PC-3 (cell line): ENCODE measurements at regions not wholly inside any gene's neighbourhood (a gene's known extent, or its start where the extent isn't known, plus 50 kb on each side); places are given as distances from the start of the nearest gene placed in this dataset.

Experiments
- ATAC-seq: fragments of 200-7000 bp; cut with Tn5 transposase; 2 replicates; pipeline ENCODE4 v1.9.1; 2020; ENCODE audit warnings: mild to moderate bottlenecking, moderate library complexity
- BruUV-seq: library from RNA; stranded (reverse); fragments of 400-500 nt; replicated peaks from 2 replicates; lab custom pipeline; 2021; lab: Mats Ljungman, UMichigan
- CTCF ChIA-PET: fragments of 300-600 bp; sonication (Branson Sonifier 250); formaldehyde crosslinking; loops from one replicate; lab custom pipeline; 2022; ENCODE audit warnings: antibody characterized with exemption; lab: Charles Lee
- POLR2A ChIA-PET: fragments of 300-600 bp; sonication (Branson Sonifier 250); formaldehyde crosslinking; loops from one replicate; lab custom pipeline; 2022; ENCODE audit warnings: antibody characterized with exemption; ENCODE audit not compliant: unreplicated experiment; lab: Charles Lee
- DNase-seq: peaks from one replicate; pipeline ENCODE4 v3.0.0-alpha.2; 2015
- H2AFZ ChIP-seq: fragments of 300-600 bp; sonication (generic); 2 replicates; pipeline ENCODE4 v1.6.0; 2016; ENCODE audit warnings: antibody characterized with exemption, low read length
- H3F3A ChIP-seq: fragments of 300-600 bp; sonication (generic); one replicate; pipeline ENCODE4 v1.6.0; 2017; ENCODE audit warnings: antibody characterized with exemption, low read length, control low read depth, mild to moderate bottlenecking; ENCODE audit not compliant: unreplicated experiment
- H3K27ac ChIP-seq: fragments of 300-600 bp; sonication (generic); 2 replicates; pipeline ENCODE4 v1.5.1; 2016; ENCODE audit warnings: mild to moderate bottlenecking, low read length
- H3K27me3 ChIP-seq: fragments of 300-600 bp; sonication (generic); 2 replicates; pipeline ENCODE4 v1.6.1; 2016; ENCODE audit warnings: low read length, mixed read lengths
- H3K36me3 ChIP-seq: fragments of 300-600 bp; sonication (generic); 2 replicates; pipeline ENCODE4 v1.6.1; 2016; ENCODE audit warnings: low read depth, mixed run types, low read length, mixed read lengths
- H3K4me1 ChIP-seq: fragments of 300-600 bp; sonication (generic); 2 replicates; pipeline ENCODE4 v1.5.1; 2016; ENCODE audit warnings: low read length; ENCODE audit not compliant: insufficient read depth
- H3K4me2 ChIP-seq: fragments of 300-600 bp; sonication (generic); 2 replicates; pipeline ENCODE4 v1.6.0; 2016; ENCODE audit warnings: low read length
- H3K4me3 ChIP-seq: fragments of 300-600 bp; sonication (generic); 2 replicates; pipeline ENCODE4 v1.5.1; 2016; ENCODE audit warnings: mild to moderate bottlenecking, low read length, mixed read lengths
- H3K79me2 ChIP-seq: fragments of 300-600 bp; sonication (generic); 2 replicates; pipeline ENCODE4 v1.6.1; 2017; ENCODE audit warnings: low read length, mixed read lengths
- H3K9ac ChIP-seq: fragments of 300-600 bp; sonication (generic); 2 replicates; pipeline ENCODE4 v1.6.0; 2016; ENCODE audit warnings: mild to moderate bottlenecking, low read length
- H3K9me2 ChIP-seq: fragments of 300-600 bp; sonication (generic); replicated peaks from 2 replicates; pipeline ENCODE4 v1.6.1; 2016; ENCODE audit warnings: mixed run types, low read length, mixed read lengths
- H3K9me3 ChIP-seq: fragments of 300-600 bp; sonication (generic); 2 replicates; pipeline ENCODE4 v1.6.1; 2016; ENCODE audit warnings: low read length, mixed read lengths
- H4K20me1 ChIP-seq: fragments of 300-600 bp; sonication (generic); 2 replicates; pipeline ENCODE4 v1.6.1; 2016; ENCODE audit warnings: low read length, mixed read lengths
- CTCF ChIP-seq: fragments of 300-600 bp; sonication (generic); conservative IDR thresholded peaks from 2 replicates; pipeline ENCODE4 v1.5.1; 2017; ENCODE audit warnings: antibody characterized with exemption, low read depth, mild to moderate bottlenecking, low read length
- EZH2 ChIP-seq: fragments of 300-600 bp; sonication (generic); IDR thresholded peaks from one replicate; pipeline ENCODE4 v1.6.1; 2017; ENCODE audit warnings: antibody characterized with exemption, mild to moderate bottlenecking, low read length; ENCODE audit not compliant: unreplicated experiment
- EZH2phosphoT487 ChIP-seq: fragments of 300-600 bp; sonication (generic); IDR thresholded peaks from 2 replicates; pipeline ENCODE4 v1.6.1; 2018; ENCODE audit warnings: mild to moderate bottlenecking, antibody characterized with exemption, low read length, borderline replicate concordance
- intact Hi-C: fragments of 100-400 bp; cut with micrococcal nuclease; formaldehyde crosslinking; loops from 2 replicates; pipeline ENCODE4 v1.9.0; 2023

DNA sequence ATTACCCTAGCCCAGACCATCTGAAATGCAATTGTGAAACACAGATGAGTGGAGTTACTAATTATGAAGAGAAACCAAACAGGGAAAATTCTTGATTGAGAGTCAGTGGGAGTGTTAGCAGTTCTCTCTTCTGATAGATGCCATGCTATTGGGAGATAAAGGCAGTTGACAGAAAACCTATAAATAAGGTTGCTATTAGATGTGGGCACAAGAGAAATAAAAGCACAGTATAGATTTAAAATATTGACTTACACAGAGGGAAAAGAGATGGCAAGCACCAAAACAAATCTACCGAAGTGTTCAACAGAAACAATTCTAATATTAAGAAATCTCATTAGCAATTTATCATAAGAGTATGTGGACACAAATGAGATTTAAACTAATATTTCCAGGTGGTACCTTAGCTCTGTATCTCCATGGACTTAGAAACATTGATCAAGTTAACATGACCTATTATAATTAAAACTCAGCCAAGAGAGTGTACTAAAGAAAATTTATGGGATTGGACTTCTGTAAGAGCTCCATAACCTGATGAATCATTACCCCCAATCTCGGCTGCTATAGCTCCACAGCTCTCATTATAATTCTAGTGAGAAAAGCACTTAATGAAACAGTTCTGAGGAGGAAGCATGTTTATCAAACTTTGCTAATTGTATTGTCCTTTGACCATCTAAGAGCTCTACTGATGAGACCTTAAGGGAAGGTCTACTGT, 665.0 kb upstream of the RIOK2 start:
- no TSS peak for BruUV-seq
- ATAC-seq, result no peak
- Histone ChIP-seq H3K9ac (no peak overlapping the region), H2AFZ (no peak overlapping the region), H3K9me2 (no peaks in the 10 kb centered on the region), H3K4me3 (no peak overlapping the region), H4K20me1 (no peaks in the 10 kb centered on the region), H3K9me3 (no peaks in the 10 kb centered on the region), H3K27me3 (no peaks in the 10 kb centered on the region), H3K79me2 (no peaks in the 10 kb centered on the region), H3K4me1 (no peaks in the 10 kb centered on the region), H3K27ac (no peak overlapping the region), H3K4me2 (no peak overlapping the region), H3F3A (no peaks in the 10 kb centered on the region), H3K36me3 (no peaks in the 10 kb centered on the region)
- no peak for DNase-seq
- TF ChIP-seq EZH2phosphoT487, result no peak
- ChIA-PET POLR2A (no interaction called here), CTCF (no interaction called here)
- intact Hi-C loops, result no loop called here

GRCh38 chr5:97851036-97851435, 668.0 kb upstream of the RIOK2 start:
- CTCF ChIA-PET, result no interaction called here
- peak; percentile 16 for DNase-seq
- H3K9ac ChIP-seq, result no peak overlapping the region
- no peaks in the 10 kb centered on the region for H4K20me1 ChIP-seq
- intact Hi-C loops, result no loop called here
- H3K9me3 ChIP-seq, result no peaks in the 10 kb centered on the region
- H2AFZ ChIP-seq, result no peak overlapping the region
- no peaks in the 10 kb centered on the region for H3K36me3 ChIP-seq
- no peak overlapping the region for H3K4me2 ChIP-seq
- H3F3A ChIP-seq, result no peaks in the 10 kb centered on the region
- POLR2A ChIA-PET, result no interaction called here
- TF ChIP-seq CTCF, result no peak
- no peak for TF ChIP-seq EZH2phosphoT487
- TF ChIP-seq EZH2, result no peak
- no peaks in the 10 kb centered on the region for H3K9me2 ChIP-seq
- H3K27me3 ChIP-seq, result no peaks in the 10 kb centered on the region
- no peaks in the 10 kb centered on the region for H3K79me2 ChIP-seq
- no peak overlapping the region for H3K4me3 ChIP-seq
- BruUV-seq, result no TSS peak
- no peak for ATAC-seq
- H3K27ac ChIP-seq, result no peak overlapping the region
- no peaks in the 10 kb centered on the region for H3K4me1 ChIP-seq

DNA sequence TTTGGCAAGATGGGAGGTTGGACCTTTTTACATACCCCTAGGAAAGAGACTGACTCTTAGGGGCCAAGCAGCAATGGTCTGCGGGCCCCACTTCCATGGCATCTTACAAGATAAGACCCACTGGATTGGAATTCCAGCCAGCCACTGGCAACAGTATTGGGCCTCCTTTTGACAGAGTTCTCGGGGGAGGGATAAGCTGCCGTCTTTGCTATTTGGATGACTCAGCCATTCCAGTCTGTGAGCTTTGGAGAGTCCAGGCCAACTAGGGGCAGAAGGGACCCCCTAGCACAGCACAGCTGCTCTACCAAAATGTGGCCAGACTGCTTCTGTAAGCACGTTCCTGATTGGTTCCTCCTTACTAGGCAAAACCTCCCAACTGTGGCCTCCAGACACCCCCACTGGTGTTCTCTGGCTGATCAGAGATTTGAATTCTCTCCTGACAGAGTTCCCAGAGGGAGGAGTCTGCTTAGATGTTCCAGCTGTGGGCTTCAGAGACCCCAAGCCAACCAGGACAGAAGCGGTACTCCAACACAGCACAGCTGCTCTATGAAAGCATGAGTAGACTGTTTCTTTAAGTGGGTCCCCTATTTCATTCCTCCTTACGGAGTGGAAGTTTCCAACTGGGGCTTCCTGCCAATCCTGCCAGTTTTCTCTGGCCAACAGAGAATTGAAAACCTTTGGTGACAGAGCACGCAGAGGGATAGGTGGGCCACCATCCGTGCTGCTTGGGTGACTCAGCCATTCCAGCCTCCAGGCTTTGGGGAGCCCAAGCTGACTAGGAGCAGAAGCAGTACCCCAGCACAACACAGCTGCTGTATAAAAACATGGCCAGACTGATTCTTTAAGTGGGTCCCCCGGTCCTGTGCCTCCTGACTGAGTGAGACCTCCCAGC, 672.1 kb upstream of the RIOK2 start:
- Histone ChIP-seq H3K9ac (no peak overlapping the region), H4K20me1 (no peaks in the 10 kb centered on the region), H3K36me3 (no peaks in the 10 kb centered on the region), H3F3A (no peaks in the 10 kb centered on the region), H3K4me3 (no peak overlapping the region), H3K4me1 (no peaks in the 10 kb centered on the region), H3K9me2 (no peaks in the 10 kb centered on the region), H3K27me3 (no peaks in the 10 kb centered on the region), H3K9me3 (0 out of 2 replicates have a peak, but pooled peaks cover 4% of the 10 kb centered on the region), H3K79me2 (no peaks in the 10 kb centered on the region), H3K4me2 (no peak overlapping the region), H3K27ac (no peak overlapping the region), H2AFZ (no peak overlapping the region)
- no TSS peak for BruUV-seq
- intact Hi-C loops, result no loop called here
- DNase-seq, result no peak
- no peak for ATAC-seq
- ChIA-PET CTCF (no interaction called here), POLR2A (no interaction called here)
- no peak for TF ChIP-seq EZH2phosphoT487
- TF ChIP-seq EZH2, result no peak
- TF ChIP-seq CTCF, result no peak
